HEK293 (cell line): ENCODE measurements at regions not wholly inside any gene's neighbourhood (a gene's known extent, or its start where the extent isn't known, plus 50 kb on each side); places are given as distances from the start of the nearest gene placed in this dataset.

Experiments used
- CTCF ChIP-seq: fragments of 450-650 bp; formaldehyde crosslinking; IDR thresholded peaks from 2 replicates; pipeline ENCODE4 v1.5.1; 2016; ENCODE audit warnings: missing biosample characterization, missing genetic modification characterization
- HOXC10 ChIP-seq: sonication (generic); formaldehyde crosslinking; IDR thresholded peaks from 2 replicates; pipeline ENCODE4 v1.8.1; 2023; ENCODE audit warnings: mild to moderate bottlenecking, missing genetic modification reagents
- TSHZ1 ChIP-seq: fragments of 450-650 bp; formaldehyde crosslinking; IDR thresholded peaks from 2 replicates; pipeline ENCODE4 v1.5.1; 2016; ENCODE audit warnings: missing biosample characterization, missing genetic modification characterization, borderline replicate concordance
- ZBTB11 ChIP-seq: fragments of 450-650 bp; formaldehyde crosslinking; conservative IDR thresholded peaks from 2 replicates; pipeline ENCODE4 v1.5.1; 2016; ENCODE audit warnings: low read depth, missing biosample characterization, missing genetic modification characterization
- ZBTB44 ChIP-seq: fragments of 450-650 bp; IDR thresholded peaks from 2 replicates; pipeline ENCODE4 v1.5.1; 2018; ENCODE audit warnings: missing biosample characterization, mild to moderate bottlenecking, missing genetic modification characterization
- ZFP41 ChIP-seq: fragments of 450-650 bp; formaldehyde crosslinking; IDR thresholded peaks from 2 replicates; pipeline ENCODE4 v1.5.1; 2016; ENCODE audit warnings: missing biosample characterization, missing genetic modification characterization, borderline replicate concordance
- ZNF157 ChIP-seq: fragments of 450-650 bp; formaldehyde crosslinking; IDR thresholded peaks from 2 replicates; pipeline ENCODE4 v1.5.1; 2016; ENCODE audit warnings: missing biosample characterization, missing genetic modification characterization
- ZNF169 ChIP-seq: fragments of 450-650 bp; formaldehyde crosslinking; IDR thresholded peaks from 2 replicates; pipeline ENCODE4 v1.5.1; 2016; ENCODE audit warnings: missing biosample characterization, missing genetic modification characterization
- ZNF274 ChIP-seq, 2 experiments: fragments of 200-500 bp in 1 of 2; fragments of 450-650 bp in 1 of 2; sonication (Bioruptor generic) in 1 of 2; formaldehyde crosslinking in 1 of 2; IDR thresholded peaks; 2 replicates each; pipeline versions ENCODE4 v1.5.1 to v1.6.1; 2014 to 2016; ENCODE audit warnings: borderline replicate concordance in 1 of 2, inconsistent platforms in 1 of 2, low read length in 1 of 2, missing biosample characterization in 1 of 2, missing genetic modification characterization in 1 of 2
- ZNF394 ChIP-seq: fragments of 450-650 bp; formaldehyde crosslinking; IDR thresholded peaks from 2 replicates; pipeline ENCODE4 v1.5.1; 2016; ENCODE audit warnings: missing biosample characterization, missing genetic modification characterization, mild to moderate bottlenecking, moderate library complexity, borderline replicate concordance
- ZNF433 ChIP-seq: fragments of 450-650 bp; formaldehyde crosslinking; IDR thresholded peaks from 2 replicates; pipeline ENCODE4 v1.5.1; 2016; ENCODE audit warnings: missing biosample characterization, missing genetic modification characterization, low read depth
- ZSCAN5A ChIP-seq: fragments of 450-650 bp; formaldehyde crosslinking; IDR thresholded peaks from 2 replicates; pipeline ENCODE4 v1.5.1; 2016; ENCODE audit warnings: missing biosample characterization, missing genetic modification characterization

GRCh38 chr18:78192054-78192453, 787.6 kb upstream of the SALL3 start:
- no peak for TF ChIP-seq CTCF (tag by site-specific recombination)
- no peak for TF ChIP-seq ZNF157 (tag by site-specific recombination)
- no peak for TF ChIP-seq ZSCAN5A (tag by site-specific recombination)
- TF ChIP-seq ZBTB44, result no peak
- TF ChIP-seq ZNF433 (tag by site-specific recombination), result no peak
- no peak for TF ChIP-seq ZNF274 (IDR thresholded peaks at IDR 0.05; ENCODE audit: low read length)
- no peak for TF ChIP-seq ZNF274 (tag by site-specific recombination; IDR thresholded peaks at IDR 0.05; ENCODE audit: borderline replicate concordance)
- no peak for TF ChIP-seq HOXC10
- no peak for TF ChIP-seq ZBTB11 (tag by site-specific recombination)
- no peak for TF ChIP-seq ZNF169 (tag by site-specific recombination)
- TF ChIP-seq TSHZ1 (tag by site-specific recombination), result no peak
- no peak for TF ChIP-seq ZNF394 (tag by site-specific recombination)
- no peak for TF ChIP-seq ZFP41
